Fibroblast of upper back skin (primary cell): ENCODE measurements at regions not wholly inside any gene's neighbourhood (a gene's known extent, or its start where the extent isn't known, plus 50 kb on each side); places are given as distances from the start of the nearest gene placed in this dataset.
"Not testable (repeated sequence)": the region's sequence is repeated elsewhere in the genome, so short reads cannot be mapped to it uniquely, and the experiment has no call there.

Source experiments
- DNase-seq: peaks from one replicate; pipeline ENCODE4 v3.0.0-alpha.2; 2013

- peak; percentile 47 for DNase-seq
Observed at GRCh38 chr16:72590151-72590937, 418.4 kb upstream of the PMFBP1 start.

- DNase-seq: peak; percentile 61
Observed at GRCh38 chr16:72588551-72588950, 416.6 kb upstream of the PMFBP1 start.

- not testable (repeated sequence) for DNase-seq
Observed at GRCh38 chr16:72578061-72578460, 406.1 kb upstream of the PMFBP1 start.

- DNase-seq: no peak
Observed at GRCh38 chr16:72576189-72576588, 404.2 kb upstream of the PMFBP1 start.

- no peak for DNase-seq
Observed at GRCh38 chr16:72569677-72570076, 397.7 kb upstream of the PMFBP1 start.

- no peak for DNase-seq
Observed at GRCh38 chr16:72568502-72568901, 396.5 kb upstream of the PMFBP1 start.

- DNase-seq: no peak
Observed at GRCh38 chr16:72566174-72566573, 394.2 kb upstream of the PMFBP1 start.

GRCh38 chr16:72565106-72565505 is 393.2 kb upstream of the PMFBP1 start:
- no peak for DNase-seq

GRCh38 chr16:72560617-72561016 is 388.7 kb upstream of the PMFBP1 start:
- peak; percentile 3 for DNase-seq

GRCh38 chr16:72558501-72558900 is 386.5 kb upstream of the PMFBP1 start:
- DNase-seq: no peak

GRCh38 chr16:72554935-72555334 is 383.0 kb upstream of the PMFBP1 start:
- no peak for DNase-seq

GRCh38 chr16:72552654-72553053 is 380.7 kb upstream of the PMFBP1 start:
- DNase-seq: peak; percentile 25

GRCh38 chr16:72551649-72552048 is 379.7 kb upstream of the PMFBP1 start:
- DNase-seq: no peak

- no peak for DNase-seq
Observed at GRCh38 chr16:72549878-72550277, 377.9 kb upstream of the PMFBP1 start.

- DNase-seq: no peak
Observed at GRCh38 chr16:72542102-72542501, 370.1 kb upstream of the PMFBP1 start.

- peak; percentile 81 for DNase-seq
Observed at GRCh38 chr16:72537664-72538063, 365.7 kb upstream of the PMFBP1 start.

GRCh38 chr16:72536723-72537435 is 364.9 kb upstream of the PMFBP1 start:
- peak; percentile 94 for DNase-seq

GRCh38 chr16:72532906-72533410 is 361.0 kb upstream of the PMFBP1 start:
- DNase-seq: peak; percentile 37

- DNase-seq: peak; percentile 74
Observed at GRCh38 chr16:72530434-72530833, 358.5 kb upstream of the PMFBP1 start.

- DNase-seq: no peak
Observed at GRCh38 chr16:72523087-72523486, 351.1 kb upstream of the PMFBP1 start.

- no peak for DNase-seq
Observed at GRCh38 chr16:72517154-72517553, 345.2 kb upstream of the PMFBP1 start.

- peak; percentile 66 for DNase-seq
Observed at GRCh38 chr16:72511171-72511570, 339.2 kb upstream of the PMFBP1 start.

GRCh38 chr16:72508191-72508590 is 336.2 kb upstream of the PMFBP1 start:
- DNase-seq: peak; percentile 76

- DNase-seq: no peak
Observed at GRCh38 chr16:72502594-72503005, 330.6 kb upstream of the PMFBP1 start.
